ENCODE measurements at regions not wholly inside any gene's neighbourhood (a gene's known extent, or its start where the extent isn't known, plus 50 kb on each side); places are given as distances from the start of the nearest gene placed in this dataset.

DNA sequence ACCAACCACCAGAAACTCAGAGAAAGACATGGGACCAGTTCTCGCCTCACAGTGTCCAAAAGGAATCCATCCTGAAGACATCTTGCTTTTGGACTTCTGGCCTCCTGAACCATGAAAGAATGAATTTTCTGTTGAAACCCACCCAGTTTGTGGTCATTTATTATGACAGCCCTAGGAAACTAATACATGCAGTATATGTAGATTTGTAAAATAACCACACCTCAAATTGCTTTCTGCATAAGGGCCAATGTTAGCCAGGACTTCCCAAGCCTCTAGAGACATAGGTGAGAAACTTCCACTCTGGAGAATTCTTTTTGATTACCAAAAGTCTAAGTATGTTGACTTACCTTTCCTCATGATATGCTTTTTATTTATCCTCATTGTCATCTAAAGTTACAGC, 210.5 kb upstream of the SP4 start:
- TF ChIP-seq, protein P1, sequence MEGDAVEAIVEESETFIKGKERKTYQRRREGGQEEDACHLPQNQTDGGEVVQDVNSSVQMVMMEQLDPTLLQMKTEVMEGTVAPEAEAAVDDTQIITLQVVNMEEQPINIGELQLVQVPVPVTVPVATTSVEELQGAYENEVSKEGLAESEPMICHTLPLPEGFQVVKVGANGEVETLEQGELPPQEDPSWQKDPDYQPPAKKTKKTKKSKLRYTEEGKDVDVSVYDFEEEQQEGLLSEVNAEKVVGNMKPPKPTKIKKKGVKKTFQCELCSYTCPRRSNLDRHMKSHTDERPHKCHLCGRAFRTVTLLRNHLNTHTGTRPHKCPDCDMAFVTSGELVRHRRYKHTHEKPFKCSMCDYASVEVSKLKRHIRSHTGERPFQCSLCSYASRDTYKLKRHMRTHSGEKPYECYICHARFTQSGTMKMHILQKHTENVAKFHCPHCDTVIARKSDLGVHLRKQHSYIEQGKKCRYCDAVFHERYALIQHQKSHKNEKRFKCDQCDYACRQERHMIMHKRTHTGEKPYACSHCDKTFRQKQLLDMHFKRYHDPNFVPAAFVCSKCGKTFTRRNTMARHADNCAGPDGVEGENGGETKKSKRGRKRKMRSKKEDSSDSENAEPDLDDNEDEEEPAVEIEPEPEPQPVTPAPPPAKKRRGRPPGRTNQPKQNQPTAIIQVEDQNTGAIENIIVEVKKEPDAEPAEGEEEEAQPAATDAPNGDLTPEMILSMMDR (IDR thresholded peaks at IDR 0.05): no peak
- TF ChIP-seq EZH2phosphoT487 (IDR thresholded peaks at IDR 0.05): no peak
- no peak for TF ChIP-seq EZH2 (IDR thresholded peaks at IDR 0.05)

Data from neural progenitor cell (in vitro differentiated cells).